GM23248 (cell line): ENCODE measurements at regions not wholly inside any gene's neighbourhood (a gene's known extent, or its start where the extent isn't known, plus 50 kb on each side); places are given as distances from the start of the nearest gene placed in this dataset.

Experiments used
- EZH2 ChIP-seq: fragments of 200-600 bp; sonication (generic); IDR thresholded peaks from 2 replicates; pipeline ENCODE4 v1.6.1; 2018; ENCODE audit warnings: antibody characterized with exemption, mild to moderate bottlenecking; ENCODE audit not compliant: insufficient read depth, poor library complexity, severe bottlenecking
- EZH2phosphoT487 ChIP-seq: fragments of 200-600 bp; sonication (generic); IDR thresholded peaks from 2 replicates; pipeline ENCODE4 v1.6.1; 2018; ENCODE audit warnings: antibody characterized with exemption, moderate library complexity, mild to moderate bottlenecking, low read depth; ENCODE audit not compliant: insufficient read depth

DNA sequence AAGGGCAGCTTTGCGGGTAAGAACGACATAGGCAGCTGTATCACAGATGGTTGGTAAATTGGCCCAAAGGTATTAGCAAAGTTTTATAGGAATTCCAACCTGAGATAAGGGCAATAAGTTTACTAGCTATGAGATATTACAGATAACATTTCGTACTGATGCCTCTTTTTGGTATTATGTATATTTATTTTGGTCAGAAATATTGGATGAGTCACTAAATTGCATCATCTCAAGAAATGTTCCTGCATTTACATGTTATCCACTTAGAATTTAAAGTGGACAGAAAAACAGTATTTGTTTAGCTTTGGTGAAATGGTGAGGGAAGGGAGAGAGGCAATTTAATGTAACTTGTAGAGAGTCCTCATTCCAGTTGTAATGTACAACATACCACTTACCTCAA is 65.1 kb upstream of the PZP start:
- TF ChIP-seq EZH2phosphoT487 = no peak
- TF ChIP-seq EZH2 = no peak
